ENCODE measurements at regions not wholly inside any gene's neighbourhood (a gene's known extent, or its start where the extent isn't known, plus 50 kb on each side); places are given as distances from the start of the nearest gene placed in this dataset.

DNA sequence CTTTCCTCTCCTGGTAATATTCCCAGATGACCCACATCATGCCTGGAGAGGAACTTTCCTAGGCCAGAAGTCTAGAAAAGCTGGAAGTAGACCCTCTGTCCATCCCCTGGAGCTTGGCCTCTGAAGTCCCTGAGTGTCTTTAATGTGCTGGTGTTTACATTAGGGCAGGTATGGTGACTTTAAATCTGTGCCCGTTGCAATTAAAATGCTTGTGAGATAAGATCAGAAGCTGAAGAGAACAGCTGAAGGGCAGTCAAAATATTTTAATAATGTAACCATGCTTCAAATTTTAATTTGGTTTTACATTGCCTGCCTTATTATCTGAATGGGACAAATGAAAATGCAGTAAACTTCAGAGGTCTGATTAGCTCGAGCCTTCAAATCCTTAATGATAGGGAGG, 1022.5 kb downstream of the BCL11B start:
- TF ChIP-seq, protein P1, sequence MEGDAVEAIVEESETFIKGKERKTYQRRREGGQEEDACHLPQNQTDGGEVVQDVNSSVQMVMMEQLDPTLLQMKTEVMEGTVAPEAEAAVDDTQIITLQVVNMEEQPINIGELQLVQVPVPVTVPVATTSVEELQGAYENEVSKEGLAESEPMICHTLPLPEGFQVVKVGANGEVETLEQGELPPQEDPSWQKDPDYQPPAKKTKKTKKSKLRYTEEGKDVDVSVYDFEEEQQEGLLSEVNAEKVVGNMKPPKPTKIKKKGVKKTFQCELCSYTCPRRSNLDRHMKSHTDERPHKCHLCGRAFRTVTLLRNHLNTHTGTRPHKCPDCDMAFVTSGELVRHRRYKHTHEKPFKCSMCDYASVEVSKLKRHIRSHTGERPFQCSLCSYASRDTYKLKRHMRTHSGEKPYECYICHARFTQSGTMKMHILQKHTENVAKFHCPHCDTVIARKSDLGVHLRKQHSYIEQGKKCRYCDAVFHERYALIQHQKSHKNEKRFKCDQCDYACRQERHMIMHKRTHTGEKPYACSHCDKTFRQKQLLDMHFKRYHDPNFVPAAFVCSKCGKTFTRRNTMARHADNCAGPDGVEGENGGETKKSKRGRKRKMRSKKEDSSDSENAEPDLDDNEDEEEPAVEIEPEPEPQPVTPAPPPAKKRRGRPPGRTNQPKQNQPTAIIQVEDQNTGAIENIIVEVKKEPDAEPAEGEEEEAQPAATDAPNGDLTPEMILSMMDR (IDR thresholded peaks at IDR 0.05; ENCODE audit: insufficient read depth, low read depth, low read length), result no peak
- no peak for TF ChIP-seq EZH2 (IDR thresholded peaks at IDR 0.05; ENCODE audit: insufficient read depth, low read length)

Data from astrocyte (in vitro differentiated cells and primary cell).